ENCODE measurements at regions not wholly inside any gene's neighbourhood (a gene's known extent, or its start where the extent isn't known, plus 50 kb on each side); places are given as distances from the start of the nearest gene placed in this dataset.
A peak's percentile ranks its signal among the peaks of the same experiment; 100 is the strongest.
"Not testable (repeated sequence)": the region's sequence is repeated elsewhere in the genome, so short reads cannot be mapped to it uniquely, and the experiment has no call there.

DNA sequence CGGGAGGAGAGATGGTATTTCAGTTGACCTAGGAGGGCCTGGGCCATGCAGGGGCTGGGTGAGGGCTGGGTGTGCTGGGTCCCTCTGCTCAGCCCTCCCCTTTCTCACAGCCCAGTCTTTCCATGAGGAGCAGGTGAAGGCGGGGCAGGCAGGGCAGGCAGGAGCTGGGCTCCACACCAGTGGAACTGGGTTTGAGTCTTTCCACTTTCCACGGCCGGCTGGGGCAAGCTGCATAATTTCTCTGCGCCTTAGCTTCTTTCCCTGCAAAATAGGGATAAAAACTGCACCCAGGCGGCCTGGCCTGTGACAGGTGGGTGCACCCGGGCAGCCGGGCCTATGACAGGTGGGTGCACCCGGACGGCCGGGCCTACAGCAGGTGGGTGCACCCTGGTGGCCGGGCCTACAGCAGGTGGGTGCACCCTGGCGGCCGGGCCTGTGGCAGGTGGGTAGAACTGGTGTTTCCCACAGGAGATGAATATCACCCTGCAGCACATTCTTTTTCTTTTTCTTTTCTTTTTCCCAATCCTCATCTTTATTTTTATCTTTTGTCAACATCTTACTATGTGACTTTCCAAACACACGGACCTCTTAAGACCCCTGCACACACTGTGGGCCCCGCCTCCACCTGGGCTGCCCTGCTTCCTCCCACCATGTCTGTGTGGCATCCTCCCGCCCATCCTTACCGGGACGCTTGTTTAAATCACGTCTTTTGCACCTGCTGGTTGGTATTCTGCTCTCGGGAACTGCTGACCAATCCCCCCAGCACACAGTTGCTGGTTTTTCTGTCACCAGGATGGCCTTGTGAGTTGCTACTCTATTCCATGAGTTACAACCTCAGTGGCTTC, 111.3 kb downstream of the NPIPB11 start:
- FAIRE-seq, result not testable (repeated sequence)

DNA sequence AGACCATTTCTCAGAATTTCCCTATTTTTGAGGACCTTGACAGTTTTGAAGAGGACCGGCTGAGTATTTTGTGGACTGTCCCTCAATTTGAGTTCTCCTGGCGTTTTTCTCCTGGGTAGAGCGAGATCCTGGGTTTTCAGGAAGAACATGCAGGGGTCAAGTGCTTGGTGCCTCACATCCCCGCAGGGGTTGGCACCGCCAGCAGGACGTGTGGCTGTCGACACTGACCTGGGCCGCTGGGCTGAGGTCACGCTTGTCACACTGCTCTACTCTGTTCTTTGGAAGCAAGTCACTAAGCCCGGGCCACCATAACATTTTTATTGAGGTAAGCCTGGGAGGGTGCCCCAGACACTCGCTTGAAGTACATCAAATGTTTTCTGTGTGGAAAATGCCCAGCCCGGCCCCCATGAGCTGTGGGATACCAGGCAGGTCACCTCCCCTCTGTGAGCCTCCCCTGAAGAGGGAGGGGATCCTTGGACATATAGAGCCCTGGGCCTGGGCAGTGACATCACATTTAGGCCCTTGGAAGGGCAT, 112.0 kb downstream of the NPIPB11 start:
- not testable (repeated sequence) for FAIRE-seq

DNA sequence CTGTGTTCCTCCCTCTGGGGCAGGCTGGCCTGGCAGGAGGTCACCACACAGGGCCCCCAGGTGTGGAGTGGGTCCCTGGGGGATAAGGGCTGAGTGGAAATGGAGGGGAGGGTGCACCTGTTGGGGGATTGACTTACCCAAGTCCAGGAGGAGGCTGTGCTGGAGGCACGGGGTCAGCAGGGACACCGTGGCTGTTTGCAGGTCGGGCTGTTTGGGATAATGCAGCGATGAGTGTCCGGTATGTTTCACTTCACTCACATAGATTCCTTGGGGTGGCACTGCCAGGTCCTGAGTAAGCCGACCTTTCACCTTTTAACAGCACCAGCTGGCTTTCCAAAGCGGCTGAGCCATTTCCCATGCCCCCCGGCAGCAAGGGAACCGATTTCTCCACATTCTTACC, 113.0 kb downstream of the NPIPB11 start:
- FAIRE-seq, result not testable (repeated sequence)

DNA sequence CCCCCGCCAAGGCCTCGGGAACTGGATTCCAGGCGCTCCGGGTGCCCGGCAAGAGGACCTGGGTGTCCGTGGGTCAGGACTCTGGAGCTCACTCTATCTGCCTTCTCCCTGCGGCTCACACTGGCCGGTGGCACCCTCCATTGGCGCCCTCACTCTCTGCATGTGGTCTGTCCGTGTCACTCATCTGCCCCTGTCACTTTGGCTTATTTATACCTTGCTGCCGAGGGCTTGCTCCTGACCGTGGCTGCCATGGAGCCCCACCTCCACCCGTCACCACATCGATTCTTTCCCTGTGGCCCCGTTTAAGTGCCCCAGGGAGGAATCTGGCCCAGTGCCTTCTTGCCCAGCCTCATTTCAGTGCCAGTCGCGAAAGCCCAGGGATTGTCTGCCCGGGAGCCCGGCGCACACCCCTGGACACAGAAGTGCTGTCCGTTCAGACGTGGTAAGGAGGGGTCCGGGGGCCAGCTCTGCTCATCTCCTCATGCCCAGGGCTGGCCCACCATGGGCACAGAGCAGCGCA, 113.5 kb downstream of the NPIPB11 start:
- not testable (repeated sequence) for FAIRE-seq

DNA sequence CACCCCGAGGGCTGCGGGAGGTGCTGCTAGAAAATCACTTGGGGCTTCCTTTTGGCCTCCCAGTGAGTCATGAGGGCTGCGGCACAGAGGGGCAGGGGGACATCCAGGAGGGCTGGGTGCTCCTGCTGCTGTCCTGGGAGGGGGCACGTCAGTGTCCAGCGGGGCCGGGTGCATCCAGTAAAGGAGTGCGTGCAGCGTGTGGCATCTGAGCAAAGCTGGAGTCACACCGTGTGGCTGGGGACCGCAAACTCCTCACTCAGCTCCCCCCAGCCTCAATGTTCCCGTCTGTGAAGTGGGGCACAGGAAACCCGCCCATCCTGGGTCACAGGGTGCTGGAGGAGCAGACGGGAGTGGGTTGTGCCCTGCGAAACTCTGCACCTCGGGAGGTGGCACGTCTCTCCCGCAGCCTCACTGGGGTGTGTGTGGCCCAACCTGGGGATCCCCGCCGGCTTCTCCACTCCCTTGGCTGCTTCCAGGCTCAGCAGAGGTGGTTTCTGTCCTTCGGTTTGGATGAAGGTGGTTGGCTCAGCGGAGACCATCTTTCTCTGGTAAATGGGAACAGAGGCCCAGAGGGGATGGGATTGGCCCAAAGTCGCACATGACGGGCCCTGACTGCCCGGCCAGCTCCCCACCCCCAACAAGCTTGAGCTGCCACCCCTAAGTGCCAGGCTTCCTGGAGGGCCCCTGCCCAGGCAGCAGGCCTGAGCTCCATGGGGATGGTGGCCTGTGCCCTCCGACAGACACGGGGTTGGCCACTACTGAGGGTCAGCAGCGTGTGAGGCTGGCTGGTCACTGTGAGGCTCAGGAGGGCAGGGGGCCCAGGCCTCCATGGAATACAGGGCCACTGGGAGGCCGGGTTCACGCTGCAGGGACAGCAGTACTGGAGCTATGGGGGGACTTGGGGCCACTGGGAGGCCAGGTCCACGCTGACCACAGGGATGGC, 114.9 kb downstream of the NPIPB11 start:
- not testable (repeated sequence) for FAIRE-seq

DNA sequence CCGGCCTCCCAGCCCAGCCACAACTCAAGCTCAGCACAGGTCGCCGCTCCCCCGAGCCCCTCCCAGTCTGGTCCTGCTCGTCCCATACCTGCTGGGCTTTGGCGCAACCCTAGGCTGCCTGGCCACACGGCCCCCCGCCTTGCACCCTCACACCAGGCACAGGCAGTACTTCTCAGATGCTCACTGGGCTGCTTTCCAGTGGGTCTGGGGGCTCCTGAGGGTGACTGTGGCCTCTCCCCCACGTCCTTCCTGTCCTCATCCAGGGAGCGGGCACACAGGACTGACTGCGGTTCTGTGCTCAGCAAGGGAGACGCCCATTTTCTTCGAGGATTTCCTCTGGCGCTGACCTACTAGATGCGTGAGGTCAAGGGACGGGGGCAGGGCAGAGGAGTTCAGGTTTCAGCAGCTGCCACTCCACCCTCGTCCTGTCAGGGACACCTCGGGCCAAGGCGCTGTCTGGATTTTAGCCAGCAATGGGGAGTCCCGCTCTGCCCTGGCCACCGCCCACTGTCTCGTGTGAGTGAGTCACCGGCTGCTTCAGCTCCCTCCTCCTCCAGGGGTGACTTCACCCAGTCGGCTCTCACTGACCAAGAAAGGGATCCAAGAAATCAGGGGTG, 115.8 kb downstream of the NPIPB11 start:
- FAIRE-seq, result peak; percentile 23

DNA sequence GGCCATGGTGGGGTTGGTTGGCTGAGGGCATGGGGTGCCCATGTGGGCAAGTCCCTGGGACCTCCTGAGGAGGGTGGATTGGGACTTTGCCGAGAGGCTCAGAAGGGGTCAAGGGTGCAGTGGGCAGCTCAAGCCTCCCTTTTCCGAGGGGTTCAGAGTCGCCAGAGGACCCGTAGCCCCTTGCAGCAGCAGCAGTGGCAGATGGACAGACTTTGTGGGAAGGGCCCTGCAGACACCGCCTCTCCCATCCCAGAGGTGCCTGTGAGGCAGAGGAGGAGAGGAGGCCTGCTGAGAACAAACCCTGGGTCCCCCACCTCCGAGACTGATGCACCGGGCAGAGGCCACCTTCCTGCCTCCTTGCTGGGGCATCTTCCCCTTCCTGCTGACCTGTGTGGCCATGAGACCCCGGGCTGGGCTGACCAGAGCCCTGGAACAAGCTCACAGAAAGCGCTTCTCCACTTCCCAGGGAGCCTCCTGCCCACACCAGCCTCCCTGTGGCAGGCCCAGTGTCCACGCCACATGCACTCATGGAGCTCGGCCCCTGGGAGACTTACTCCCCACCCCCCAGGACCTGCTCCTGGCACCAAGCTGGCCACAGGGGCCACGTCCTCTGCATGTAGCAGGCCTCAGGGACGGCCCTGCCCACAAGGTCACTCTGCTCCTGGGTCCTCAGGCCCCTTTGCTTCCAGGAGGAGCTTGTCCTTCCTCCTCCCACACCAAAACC, 116.8 kb downstream of the NPIPB11 start:
- not testable (repeated sequence) for FAIRE-seq

DNA sequence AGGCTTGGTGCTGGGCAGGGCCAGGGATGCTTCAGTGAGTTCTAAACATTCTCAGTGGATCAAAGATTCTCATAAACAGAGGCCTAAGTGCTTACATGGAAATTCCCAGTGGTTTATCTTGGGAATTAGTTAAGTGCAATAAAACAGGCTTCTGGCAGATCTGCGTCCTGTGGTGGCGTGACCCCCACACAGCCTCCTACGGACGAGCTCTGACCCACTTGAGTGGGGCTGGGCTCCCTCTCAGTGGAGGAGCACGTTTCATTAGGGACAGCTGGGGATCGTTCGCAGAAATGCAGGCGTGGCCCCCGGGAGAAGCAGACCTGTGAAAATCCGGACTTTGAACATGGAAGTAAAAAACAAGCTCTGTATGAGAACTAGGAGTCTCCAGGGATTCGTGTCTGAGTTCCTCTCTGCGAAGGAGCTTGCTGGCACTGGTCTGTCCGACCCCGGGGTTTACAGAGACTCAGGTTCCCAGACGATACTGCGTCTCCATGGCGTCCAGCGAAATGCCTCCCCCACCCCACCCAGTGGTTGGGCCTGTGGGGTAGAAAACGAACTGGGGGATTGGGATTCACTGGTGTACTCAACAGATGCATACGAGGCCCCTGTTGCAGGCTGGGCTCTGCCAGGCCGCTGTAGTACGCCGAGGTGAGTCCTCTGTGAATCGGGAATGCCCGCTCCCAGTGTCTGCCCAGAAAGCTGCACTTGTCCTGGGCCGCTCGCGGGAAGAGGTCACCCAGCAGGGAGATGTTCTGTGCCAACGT, 117.6 kb downstream of the NPIPB11 start:
- FAIRE-seq, result peak; percentile 98

DNA sequence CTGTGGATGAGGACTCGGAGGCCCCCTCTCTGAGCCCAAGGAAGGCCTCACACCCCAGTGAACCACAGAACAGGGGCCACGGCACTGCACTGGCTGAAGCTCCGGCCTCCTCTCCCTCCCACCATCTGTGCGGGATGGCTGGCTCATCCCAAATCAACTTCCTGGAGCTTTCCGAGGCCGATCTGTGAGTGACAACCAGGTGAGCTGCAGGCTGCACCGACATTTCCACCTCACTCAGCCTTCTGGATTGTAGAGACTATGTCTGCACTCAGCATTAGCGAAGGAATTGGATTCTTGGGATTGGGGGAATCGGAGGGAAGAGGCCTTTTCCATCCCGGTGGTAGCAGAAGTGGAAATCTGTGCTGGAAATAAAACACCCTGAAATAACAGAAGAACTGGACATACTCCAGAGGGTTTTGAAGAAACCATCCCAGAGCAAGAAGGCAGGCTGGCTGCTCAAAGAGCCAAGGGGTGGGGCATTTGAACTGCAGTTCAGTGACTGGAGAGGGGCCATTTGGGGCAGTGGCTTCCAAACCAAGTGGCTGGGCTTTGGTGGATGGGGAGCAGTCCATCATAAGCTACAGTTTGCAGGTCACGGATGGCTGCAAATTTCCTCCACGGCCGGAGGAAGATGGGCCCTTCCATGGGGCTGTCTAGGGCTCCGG, 118.5 kb downstream of the NPIPB11 start:
- not testable (repeated sequence) for FAIRE-seq

DNA sequence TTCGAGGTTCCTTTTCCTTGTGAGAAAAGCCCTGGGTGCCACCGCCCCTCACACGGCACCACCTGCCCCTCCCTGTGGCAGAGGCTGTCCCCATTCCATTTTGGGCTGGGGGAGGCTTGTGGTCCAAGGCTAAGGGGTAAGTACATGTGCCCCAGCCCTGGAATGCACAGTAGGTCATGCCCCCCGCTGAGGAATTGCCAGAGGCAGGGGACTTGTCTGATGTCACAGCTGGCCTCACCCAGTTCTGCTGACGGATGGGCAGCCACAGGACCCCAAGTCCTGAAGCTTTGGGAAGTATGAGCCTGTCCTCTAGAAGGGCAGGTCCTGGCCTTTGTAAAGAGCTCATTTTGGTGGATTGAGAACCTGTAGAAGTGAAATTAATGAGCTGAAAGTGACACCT, 119.3 kb downstream of the NPIPB11 start:
- FAIRE-seq, result not testable (repeated sequence)

DNA sequence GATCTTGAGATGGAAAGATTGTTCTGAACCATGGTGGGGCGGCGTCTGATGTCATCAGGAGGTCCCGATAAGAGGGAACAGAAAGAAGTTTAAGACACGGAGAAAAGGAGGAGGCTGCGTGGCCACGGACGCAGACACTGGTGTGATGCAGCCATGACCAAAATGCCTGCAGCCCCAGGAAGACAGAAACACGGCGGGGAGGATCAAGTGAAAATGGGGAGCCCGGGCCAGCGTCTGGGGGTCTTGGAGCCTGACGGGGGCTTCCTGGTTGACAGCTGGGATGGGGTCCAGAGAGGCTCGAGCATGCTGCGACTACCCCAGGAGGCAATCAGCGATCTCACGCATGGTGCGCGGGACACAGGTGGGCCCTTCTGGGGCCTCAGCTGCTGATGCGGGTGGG, 119.7 kb downstream of the NPIPB11 start:
- FAIRE-seq, result not testable (repeated sequence)

DNA sequence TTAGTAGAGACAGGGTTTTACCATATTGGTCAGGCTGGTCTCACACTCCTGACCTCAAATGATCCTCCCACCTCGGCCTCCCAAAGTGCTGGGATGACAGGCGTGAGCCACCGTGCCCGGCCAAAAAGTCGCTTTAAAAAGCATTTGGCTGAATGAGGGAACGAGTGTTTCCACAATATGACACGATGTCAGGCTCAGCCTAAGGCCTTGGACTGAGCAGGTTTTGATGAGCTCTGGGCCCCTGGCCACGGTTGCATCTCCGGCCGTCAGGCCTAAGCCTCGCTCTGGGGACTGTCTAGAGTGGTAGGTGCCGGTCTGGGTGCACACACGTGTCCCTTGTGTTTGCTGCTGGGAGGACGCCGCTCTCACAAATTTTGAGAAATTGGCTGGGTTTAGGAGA, 120.3 kb downstream of the NPIPB11 start:
- not testable (repeated sequence) for FAIRE-seq

DNA sequence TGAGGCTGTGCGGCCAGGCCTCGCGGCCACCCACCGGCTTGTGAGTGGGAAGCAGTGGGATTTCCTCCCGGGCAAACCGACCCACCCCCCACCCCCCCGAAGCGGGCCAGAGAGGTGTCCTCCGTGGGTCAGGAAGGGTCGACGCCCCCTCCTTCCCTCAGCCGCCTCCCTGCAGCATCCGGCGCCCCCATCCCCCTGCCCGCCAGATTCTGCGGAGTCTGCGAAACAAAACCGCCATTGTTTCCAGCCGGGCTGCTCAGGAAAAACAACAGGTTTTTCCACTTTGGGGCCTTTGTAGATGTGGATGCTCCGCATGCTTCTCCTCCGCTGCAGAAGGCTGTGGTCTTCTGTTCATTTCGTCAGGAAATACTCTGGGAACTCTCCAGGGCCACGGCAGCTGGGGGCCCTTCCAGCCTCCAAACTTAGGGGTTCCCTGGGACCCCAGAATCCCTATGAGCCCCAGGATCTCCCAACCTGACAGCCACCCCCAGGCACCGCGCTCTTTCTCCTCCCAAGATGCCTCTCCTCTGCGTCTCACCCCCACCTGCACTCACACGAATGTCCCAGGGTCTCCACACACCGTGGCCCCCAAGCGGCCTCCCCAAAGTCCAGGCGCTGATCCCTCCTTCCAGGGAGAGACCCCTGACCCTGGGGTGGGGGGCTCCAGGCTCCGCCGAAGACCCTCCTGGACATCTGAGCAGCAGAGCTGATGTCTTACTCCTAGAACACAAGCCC, 121.2 kb downstream of the NPIPB11 start:
- FAIRE-seq, result not testable (repeated sequence)

DNA sequence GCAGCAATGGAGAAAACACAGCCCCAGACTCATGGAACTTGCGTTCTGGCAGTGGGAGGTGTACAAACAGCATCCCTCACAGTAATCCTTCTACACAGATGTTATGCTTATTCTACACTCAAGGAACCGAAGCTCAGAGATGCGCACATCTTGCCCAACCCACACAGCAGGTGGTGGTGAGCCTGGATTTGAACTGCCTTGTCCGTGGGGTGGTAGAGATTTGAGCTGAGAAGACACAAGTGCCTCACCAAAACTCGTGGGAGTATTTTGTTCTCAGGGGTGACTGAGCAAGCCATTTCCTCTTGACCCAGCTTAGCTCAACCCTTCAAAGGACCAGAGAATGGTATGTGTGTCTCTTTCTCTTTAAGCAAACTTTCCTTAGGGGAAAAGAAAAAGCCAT, 121.8 kb downstream of the NPIPB11 start:
- FAIRE-seq, result not testable (repeated sequence)

DNA sequence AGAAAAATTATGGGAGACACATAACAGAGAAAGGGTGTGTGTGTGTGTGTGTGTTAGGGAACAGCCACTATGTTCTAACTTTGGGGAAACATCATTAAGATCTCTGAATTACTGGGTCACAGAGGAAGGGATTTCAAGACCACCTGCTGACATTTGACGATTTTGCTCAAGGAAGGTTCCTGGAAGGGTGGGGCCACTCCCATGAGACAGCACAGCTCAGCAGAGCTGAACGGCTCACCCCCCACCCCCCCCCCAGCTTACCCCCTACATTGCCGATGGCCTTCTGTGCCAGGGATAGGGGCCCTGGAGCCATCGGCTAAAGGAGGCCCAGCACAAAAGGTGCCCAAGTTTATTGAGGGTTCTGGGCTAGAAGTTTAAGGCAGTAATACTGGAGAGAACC, 122.4 kb downstream of the NPIPB11 start:
- FAIRE-seq, result not testable (repeated sequence)

DNA sequence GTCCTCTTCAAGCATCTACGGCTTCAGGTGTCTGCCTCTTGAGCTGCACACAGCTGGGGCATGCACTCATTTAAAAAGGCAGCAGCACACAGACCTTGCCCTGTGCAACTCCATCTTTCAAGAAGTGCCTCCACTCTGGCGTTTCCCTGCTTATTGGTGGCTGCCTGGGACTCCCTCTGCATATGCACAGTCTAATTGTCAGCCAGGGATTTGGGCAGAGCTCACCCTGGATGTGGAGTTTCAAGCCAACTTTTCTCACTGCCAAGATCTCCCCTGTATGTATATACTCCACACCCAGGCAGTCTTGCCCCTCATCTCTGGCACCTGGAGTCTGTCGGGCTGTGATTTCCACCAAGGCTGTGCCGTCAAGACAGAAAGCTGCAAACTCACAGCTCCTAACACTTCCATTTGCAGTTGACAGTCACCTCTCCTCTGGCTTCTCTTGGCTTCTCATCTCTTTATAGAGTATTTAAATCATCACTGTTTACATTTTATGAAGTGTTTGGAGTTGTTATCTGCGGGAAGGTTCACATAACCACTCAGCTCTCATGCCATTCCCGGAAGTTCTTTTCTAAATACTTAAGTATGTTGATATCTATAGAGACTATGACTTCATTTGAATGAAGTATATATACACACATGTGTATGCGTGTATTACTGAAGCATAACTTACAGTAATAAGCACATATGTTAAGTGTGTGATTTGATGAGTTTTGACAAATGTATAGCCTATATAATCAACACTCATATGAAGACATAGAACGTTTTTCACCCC, 128.2 kb downstream of the NPIPB11 start:
- FAIRE-seq, result not testable (repeated sequence)

DNA sequence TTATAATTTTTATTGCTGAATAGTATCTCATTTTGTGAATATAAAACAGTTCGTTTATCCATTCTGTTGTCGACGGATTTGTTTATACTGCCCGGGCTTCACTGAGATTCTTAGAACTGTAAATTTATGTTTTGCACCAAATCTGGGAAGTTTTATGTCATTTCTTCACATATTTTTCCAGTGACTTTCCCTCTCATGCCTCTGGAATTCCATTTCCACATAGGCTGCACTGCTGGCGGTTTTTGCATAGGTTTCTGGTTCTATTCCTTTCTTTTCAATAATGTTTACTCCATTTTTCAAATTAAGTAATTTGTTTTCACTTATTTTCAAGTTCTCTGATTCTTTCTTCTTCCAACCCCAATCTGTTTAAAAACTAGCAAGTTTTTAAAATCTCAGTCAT, 130.1 kb downstream of the NPIPB11 start:
- not testable (repeated sequence) for FAIRE-seq
